Parathyroid adenoma (tissue), 2 donors: ENCODE measurements at regions not wholly inside any gene's neighbourhood (a gene's known extent, or its start where the extent isn't known, plus 50 kb on each side); places are given as distances from the start of the nearest gene placed in this dataset.

Experiments used
- H2AFZ ChIP-seq: fragments of 300-600 bp; sonication (generic); one replicate; pipeline ENCODE4 v1.7.0; 2017; ENCODE audit warnings: antibody characterized with exemption, mild to moderate bottlenecking
- H3K27ac ChIP-seq: fragments of 300-600 bp; sonication (generic); one replicate; pipeline ENCODE4 v1.7.0; 2017
- H3K27me3 ChIP-seq: fragments of 300-600 bp; sonication (generic); one replicate; pipeline ENCODE4 v1.7.0; 2017; ENCODE audit warnings: low read length; ENCODE audit not compliant: control insufficient read depth, insufficient read depth
- H3K36me3 ChIP-seq: fragments of 300-600 bp; sonication (generic); one replicate; pipeline ENCODE4 v1.7.0; 2017; ENCODE audit warnings: low read length; ENCODE audit not compliant: control insufficient read depth, insufficient read depth
- H3K4me1 ChIP-seq: fragments of 300-600 bp; sonication (generic); one replicate; pipeline ENCODE4 v1.7.0; 2017; ENCODE audit warnings: control low read depth
- H3K4me2 ChIP-seq: fragments of 300-600 bp; sonication (generic); one replicate; pipeline ENCODE4 v1.7.0; 2017; ENCODE audit warnings: low read length
- H3K4me3 ChIP-seq: fragments of 300-600 bp; sonication (generic); one replicate; pipeline ENCODE4 v1.7.0; 2017; ENCODE audit warnings: low read depth, low read length
- H3K79me2 ChIP-seq: fragments of 300-600 bp; sonication (generic); one replicate; pipeline ENCODE4 v1.7.0; 2017; ENCODE audit warnings: control low read depth
- H3K9ac ChIP-seq: fragments of 300-600 bp; sonication (generic); one replicate; pipeline ENCODE4 v1.7.0; 2017; ENCODE audit warnings: mild to moderate bottlenecking
- H3K9me3 ChIP-seq: fragments of 300-600 bp; sonication (generic); one replicate; pipeline ENCODE4 v1.7.0; 2017; ENCODE audit warnings: low read length; ENCODE audit not compliant: control insufficient read depth
- TF ChIP-seq, protein P1 (sequence below): fragments of 300-600 bp; sonication (generic); IDR thresholded peaks from one replicate; pipeline ENCODE4 v1.7.0; 2017; ENCODE audit warnings: antibody characterized with exemption, mild to moderate bottlenecking
- donor health status: primary hyperparathyroidism.

- Histone ChIP-seq H3K4me2 (no peak overlapping the region), H3K9ac (no peak overlapping the region), H3K4me1 (no peaks in the 10 kb centered on the region), H3K79me2 (no peaks in the 10 kb centered on the region), H3K27ac (no peak overlapping the region), H3K36me3 (no peaks in the 10 kb centered on the region), H3K27me3 (no peaks in the 10 kb centered on the region), H2AFZ (no peak overlapping the region), H3K9me3 (no peaks in the 10 kb centered on the region), H3K4me3 (no peak overlapping the region)
- TF ChIP-seq, protein P1, sequence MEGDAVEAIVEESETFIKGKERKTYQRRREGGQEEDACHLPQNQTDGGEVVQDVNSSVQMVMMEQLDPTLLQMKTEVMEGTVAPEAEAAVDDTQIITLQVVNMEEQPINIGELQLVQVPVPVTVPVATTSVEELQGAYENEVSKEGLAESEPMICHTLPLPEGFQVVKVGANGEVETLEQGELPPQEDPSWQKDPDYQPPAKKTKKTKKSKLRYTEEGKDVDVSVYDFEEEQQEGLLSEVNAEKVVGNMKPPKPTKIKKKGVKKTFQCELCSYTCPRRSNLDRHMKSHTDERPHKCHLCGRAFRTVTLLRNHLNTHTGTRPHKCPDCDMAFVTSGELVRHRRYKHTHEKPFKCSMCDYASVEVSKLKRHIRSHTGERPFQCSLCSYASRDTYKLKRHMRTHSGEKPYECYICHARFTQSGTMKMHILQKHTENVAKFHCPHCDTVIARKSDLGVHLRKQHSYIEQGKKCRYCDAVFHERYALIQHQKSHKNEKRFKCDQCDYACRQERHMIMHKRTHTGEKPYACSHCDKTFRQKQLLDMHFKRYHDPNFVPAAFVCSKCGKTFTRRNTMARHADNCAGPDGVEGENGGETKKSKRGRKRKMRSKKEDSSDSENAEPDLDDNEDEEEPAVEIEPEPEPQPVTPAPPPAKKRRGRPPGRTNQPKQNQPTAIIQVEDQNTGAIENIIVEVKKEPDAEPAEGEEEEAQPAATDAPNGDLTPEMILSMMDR: no peak
Observed at GRCh38 chr2:160683206-160683605, 189.6 kb upstream of the RBMS1 start.

DNA sequence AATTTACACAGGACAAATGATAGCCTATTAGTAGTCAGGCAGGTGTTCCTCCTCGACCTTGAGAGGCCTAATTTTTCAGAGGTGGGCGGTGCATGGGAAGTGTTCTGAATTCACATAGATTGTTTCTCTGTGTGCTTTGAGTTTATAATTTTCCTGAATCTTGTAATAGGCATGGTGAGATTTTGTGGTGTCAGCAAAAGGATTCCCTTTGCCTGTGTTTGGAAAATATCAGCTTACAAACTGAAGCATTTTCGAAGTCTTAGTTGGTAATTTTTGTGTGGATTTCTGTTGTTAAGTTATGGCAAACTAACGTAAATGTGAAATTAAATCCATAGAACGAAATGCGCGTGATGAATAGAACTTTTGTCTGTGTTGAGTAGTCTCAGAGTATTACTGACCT lies 194.0 kb upstream of the RBMS1 start:
- peak overlapping the region; percentile 33 for H2AFZ ChIP-seq
- no peaks in the 10 kb centered on the region for H3K9me3 ChIP-seq
- H3K27me3 ChIP-seq: no peaks in the 10 kb centered on the region
- H3K4me1 ChIP-seq: no peaks in the 10 kb centered on the region
- no peak overlapping the region for H3K9ac ChIP-seq
- H3K79me2 ChIP-seq: no peaks in the 10 kb centered on the region
- no peaks in the 10 kb centered on the region for H3K36me3 ChIP-seq
- no peak overlapping the region for H3K4me2 ChIP-seq
- TF ChIP-seq, protein P1: no peak
- H3K4me3 ChIP-seq: no peak overlapping the region
- H3K27ac ChIP-seq: peak overlapping the region; percentile 27

- no peaks in the 10 kb centered on the region for H3K27me3 ChIP-seq
- TF ChIP-seq, protein P1: no peak
Observed at GRCh38 chr2:160689441-160689840, 195.8 kb upstream of the RBMS1 start.

GRCh38 chr2:160694221-160694620 lies 200.6 kb upstream of the RBMS1 start:
- Histone ChIP-seq H2AFZ (no peak overlapping the region), H3K9ac (no peak overlapping the region), H3K27me3 (no peaks in the 10 kb centered on the region), H3K4me1 (no peaks in the 10 kb centered on the region), H3K27ac (no peak overlapping the region), H3K36me3 (no peaks in the 10 kb centered on the region), H3K79me2 (no peaks in the 10 kb centered on the region), H3K4me3 (no peak overlapping the region), H3K9me3 (no peaks in the 10 kb centered on the region), H3K4me2 (no peak overlapping the region)
- TF ChIP-seq, protein P1: no peak

More at GRCh38 chr2:160689441-160689840, 195.8 kb upstream of the RBMS1 start:
- no peaks in the 10 kb centered on the region for H3K36me3 ChIP-seq
- no peak overlapping the region for H3K4me2 ChIP-seq
- H3K79me2 ChIP-seq: no peaks in the 10 kb centered on the region
- H3K4me3 ChIP-seq: no peak overlapping the region
- H3K9me3 ChIP-seq: no peaks in the 10 kb centered on the region
- no peaks in the 10 kb centered on the region for H3K4me1 ChIP-seq
- no peak overlapping the region for H3K9ac ChIP-seq
- no peak overlapping the region for H2AFZ ChIP-seq
- H3K27ac ChIP-seq: no peak overlapping the region

- TF ChIP-seq, protein P1: no peak
- Histone ChIP-seq H3K4me1 (no peaks in the 10 kb centered on the region), H3K4me3 (no peak overlapping the region), H3K79me2 (no peaks in the 10 kb centered on the region), H3K27ac (no peak overlapping the region), H3K27me3 (no peaks in the 10 kb centered on the region), H3K9ac (no peak overlapping the region), H3K9me3 (no peaks in the 10 kb centered on the region), H2AFZ (no peak overlapping the region), H3K4me2 (no peak overlapping the region), H3K36me3 (no peaks in the 10 kb centered on the region)
Observed at GRCh38 chr2:160694631-160695030, 201.0 kb upstream of the RBMS1 start.
